Spleen (tissue), 7 donors: ENCODE measurements at regions not wholly inside any gene's neighbourhood (a gene's known extent, or its start where the extent isn't known, plus 50 kb on each side); places are given as distances from the start of the nearest gene placed in this dataset.

ENCODE experiments used
- POLR2A ChIP-seq, 3 donors: fragments of 450-650 bp; IDR thresholded peaks; one replicate each; pipeline ENCODE4 v1.5.1; 2017; ENCODE audit warnings: antibody characterized with exemption in 3 of 3, mild to moderate bottlenecking in 1 of 3
- POLR2AphosphoS5 ChIP-seq, 3 donors: sonication (generic); formaldehyde crosslinking; IDR thresholded peaks; one replicate each; pipeline ENCODE4 v1.5.1; 2017; ENCODE audit warnings: antibody characterized with exemption in 3 of 3
- TF ChIP-seq, protein P1 (sequence below), 11 experiments: fragments of 200-600 bp in 7 of 11; fragments of 450-650 bp in 4 of 11; sonication (generic) in 4 of 11; IDR thresholded peaks in 8 of 11; conservative IDR thresholded peaks in 3 of 11; 1 replicate in 7 of 11; 2 replicates in 4 of 11; pipeline versions ENCODE4 v1.4.0 to v1.8.0; 2016 to 2021; ENCODE audit warnings: antibody characterized with exemption in 11 of 11, inconsistent platforms in 4 of 11, mild to moderate bottlenecking in 1 of 11
- donor health status: DM: no; HTN: no; CAD: no; lungs with moderate emphysema.
- donor health status: DM: no; HTN: no; CAD: no.
- donor health status: DM: no; HTN: no; CAD: no.

- TF ChIP-seq, protein P1, sequence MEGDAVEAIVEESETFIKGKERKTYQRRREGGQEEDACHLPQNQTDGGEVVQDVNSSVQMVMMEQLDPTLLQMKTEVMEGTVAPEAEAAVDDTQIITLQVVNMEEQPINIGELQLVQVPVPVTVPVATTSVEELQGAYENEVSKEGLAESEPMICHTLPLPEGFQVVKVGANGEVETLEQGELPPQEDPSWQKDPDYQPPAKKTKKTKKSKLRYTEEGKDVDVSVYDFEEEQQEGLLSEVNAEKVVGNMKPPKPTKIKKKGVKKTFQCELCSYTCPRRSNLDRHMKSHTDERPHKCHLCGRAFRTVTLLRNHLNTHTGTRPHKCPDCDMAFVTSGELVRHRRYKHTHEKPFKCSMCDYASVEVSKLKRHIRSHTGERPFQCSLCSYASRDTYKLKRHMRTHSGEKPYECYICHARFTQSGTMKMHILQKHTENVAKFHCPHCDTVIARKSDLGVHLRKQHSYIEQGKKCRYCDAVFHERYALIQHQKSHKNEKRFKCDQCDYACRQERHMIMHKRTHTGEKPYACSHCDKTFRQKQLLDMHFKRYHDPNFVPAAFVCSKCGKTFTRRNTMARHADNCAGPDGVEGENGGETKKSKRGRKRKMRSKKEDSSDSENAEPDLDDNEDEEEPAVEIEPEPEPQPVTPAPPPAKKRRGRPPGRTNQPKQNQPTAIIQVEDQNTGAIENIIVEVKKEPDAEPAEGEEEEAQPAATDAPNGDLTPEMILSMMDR (IDR thresholded peaks at IDR 0.05 in 8 of 11, conservative IDR thresholded peaks at IDR 0.05 in 3 of 11): no peak
- TF ChIP-seq POLR2A (IDR thresholded peaks at IDR 0.05) (no peak), POLR2AphosphoS5 (IDR thresholded peaks at IDR 0.05) (no peak)
Measured at GRCh38 chr9:79461712-79462111, 110.1 kb upstream of the TLE4 start.
